Calu3 (cell line): ENCODE measurements at regions not wholly inside any gene's neighbourhood (a gene's known extent, or its start where the extent isn't known, plus 50 kb on each side); places are given as distances from the start of the nearest gene placed in this dataset.

Experiments
- BruUV-seq: library from RNA; stranded (reverse); fragments of 400-500 nt; replicated peaks from 2 replicates; lab custom pipeline; 2021; lab: Mats Ljungman, UMichigan
- CTCF ChIA-PET: fragments of 300-600 bp; sonication (Branson Sonifier 250); formaldehyde crosslinking; loops from one replicate; lab custom pipeline; 2022; ENCODE audit warnings: antibody characterized with exemption; lab: Charles Lee
- DNase-seq: peaks from one replicate; pipeline ENCODE4 v3.0.0; 2022
- H3K27ac Mint-ChIP-seq: one replicate; pipeline ENCODE4 v1.8.0; 2022; ENCODE audit warnings: mixed read lengths; ENCODE audit not compliant: unreplicated experiment
- H3K27me3 Mint-ChIP-seq: one replicate; pipeline ENCODE4 v1.8.0; 2022; ENCODE audit warnings: mixed read lengths; ENCODE audit not compliant: unreplicated experiment
- H3K36me3 Mint-ChIP-seq: one replicate; pipeline ENCODE4 v1.8.0; 2022; ENCODE audit warnings: mild to moderate bottlenecking, moderate library complexity, mixed read lengths; ENCODE audit not compliant: insufficient read depth, unreplicated experiment
- H3K4me1 Mint-ChIP-seq: one replicate; pipeline ENCODE4 v1.8.0; 2022; ENCODE audit warnings: mild to moderate bottlenecking, low read depth, mixed read lengths; ENCODE audit not compliant: unreplicated experiment
- H3K4me3 Mint-ChIP-seq: one replicate; pipeline ENCODE4 v1.8.0; 2022; ENCODE audit warnings: mild to moderate bottlenecking, low read depth, moderate library complexity, mixed read lengths; ENCODE audit not compliant: unreplicated experiment
- H3K9me3 Mint-ChIP-seq: one replicate; pipeline ENCODE4 v1.8.0; 2022; ENCODE audit warnings: low read depth, mixed read lengths; ENCODE audit not compliant: unreplicated experiment
- intact Hi-C: fragments of 100-400 bp; cut with micrococcal nuclease; formaldehyde crosslinking; loops from one replicate; pipeline ENCODE4 v1.10.0; 2022; ENCODE audit not compliant: unreplicated experiment
- TF ChIP-seq, protein P1 (sequence below): fragments of 200-600 bp; IDR thresholded peaks from one replicate; pipeline ENCODE4 v1.8.0; 2022; ENCODE audit warnings: antibody characterized with exemption; ENCODE audit not compliant: unreplicated experiment

DNA sequence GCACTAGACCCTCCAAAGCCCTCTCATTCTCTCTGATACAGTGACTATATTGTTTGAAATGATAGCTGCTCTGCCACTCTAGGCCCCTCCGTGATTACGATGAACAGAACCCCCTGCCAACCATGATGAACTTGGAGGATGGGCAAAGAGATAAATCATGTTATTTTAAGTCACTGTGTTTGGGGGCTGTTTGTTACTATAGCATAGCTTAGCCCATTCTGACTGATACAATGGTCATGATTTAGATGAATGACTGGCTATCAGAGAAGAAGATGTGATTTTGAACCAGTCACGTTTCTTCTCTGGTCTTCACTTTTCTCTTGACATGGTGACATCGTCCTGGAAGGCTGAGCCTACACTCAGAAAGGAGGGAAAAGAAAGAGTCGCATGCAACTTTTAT is 95.4 kb upstream of the HABP2 start:
- Mint-ChIP-seq H3K27me3 (peaks cover 73% of the 10 kb centered on the region), H3K4me3 (no peak overlapping the region), H3K9me3 (no peaks in the 10 kb centered on the region), H3K4me1 (peaks cover 9% of the 10 kb centered on the region), H3K36me3 (peaks cover 6% of the 10 kb centered on the region), H3K27ac (no peak overlapping the region)
- CTCF ChIA-PET = no interaction called here
- BruUV-seq = no TSS peak
- DNase-seq = no peak
- TF ChIP-seq, protein P1, sequence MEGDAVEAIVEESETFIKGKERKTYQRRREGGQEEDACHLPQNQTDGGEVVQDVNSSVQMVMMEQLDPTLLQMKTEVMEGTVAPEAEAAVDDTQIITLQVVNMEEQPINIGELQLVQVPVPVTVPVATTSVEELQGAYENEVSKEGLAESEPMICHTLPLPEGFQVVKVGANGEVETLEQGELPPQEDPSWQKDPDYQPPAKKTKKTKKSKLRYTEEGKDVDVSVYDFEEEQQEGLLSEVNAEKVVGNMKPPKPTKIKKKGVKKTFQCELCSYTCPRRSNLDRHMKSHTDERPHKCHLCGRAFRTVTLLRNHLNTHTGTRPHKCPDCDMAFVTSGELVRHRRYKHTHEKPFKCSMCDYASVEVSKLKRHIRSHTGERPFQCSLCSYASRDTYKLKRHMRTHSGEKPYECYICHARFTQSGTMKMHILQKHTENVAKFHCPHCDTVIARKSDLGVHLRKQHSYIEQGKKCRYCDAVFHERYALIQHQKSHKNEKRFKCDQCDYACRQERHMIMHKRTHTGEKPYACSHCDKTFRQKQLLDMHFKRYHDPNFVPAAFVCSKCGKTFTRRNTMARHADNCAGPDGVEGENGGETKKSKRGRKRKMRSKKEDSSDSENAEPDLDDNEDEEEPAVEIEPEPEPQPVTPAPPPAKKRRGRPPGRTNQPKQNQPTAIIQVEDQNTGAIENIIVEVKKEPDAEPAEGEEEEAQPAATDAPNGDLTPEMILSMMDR = no peak
- intact Hi-C loops = loop anchor here (10.0 kb wide), 1 partner anchor 983 kb away; no protein-coding TSS in a partner anchor

DNA sequence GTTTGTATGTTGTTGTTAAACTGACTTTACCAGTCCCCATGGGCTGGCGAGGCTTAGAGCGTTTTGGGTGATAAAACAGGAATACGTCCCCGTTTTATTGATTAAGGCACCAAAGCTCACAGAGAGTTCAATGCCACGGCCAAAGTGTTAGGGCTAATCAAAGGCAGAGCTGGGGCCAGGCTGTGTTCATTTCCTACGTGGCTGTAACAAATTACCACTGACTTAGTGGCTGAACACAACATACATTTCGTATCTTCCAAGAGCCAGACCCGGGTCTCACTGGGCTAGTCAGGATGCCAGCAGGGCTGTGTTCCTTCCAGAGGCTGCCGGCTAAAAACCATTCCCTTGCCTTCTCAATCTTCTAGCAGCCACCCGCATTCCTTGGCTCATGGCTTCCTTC is 94.4 kb upstream of the HABP2 start:
- DNase-seq = no peak
- intact Hi-C loops = loop anchor here (10.0 kb wide), 1 partner anchor 984 kb away; no protein-coding TSS in a partner anchor

DNA sequence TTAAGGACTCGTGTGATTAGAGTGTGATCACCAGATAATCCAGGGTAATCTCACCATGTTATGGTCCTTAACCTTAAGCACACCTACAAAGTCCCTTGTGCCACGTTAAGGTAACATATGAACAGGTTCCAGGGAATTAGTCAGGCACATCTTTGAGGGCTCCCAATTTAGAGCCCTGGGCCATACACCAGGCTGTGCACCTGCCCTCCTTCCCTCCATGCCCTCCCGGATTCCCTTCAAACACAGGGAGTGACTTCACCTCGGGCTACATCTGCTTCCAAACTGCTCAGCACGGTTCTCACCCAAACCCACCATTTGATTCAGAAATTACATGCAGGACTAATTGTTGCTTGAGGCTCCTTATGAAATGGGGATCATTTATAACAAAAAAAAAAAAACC is 93.9 kb upstream of the HABP2 start:
- no peak for DNase-seq
- CTCF ChIA-PET = no interaction called here
- peaks cover 9% of the 10 kb centered on the region for H3K4me1 Mint-ChIP-seq
- H3K9me3 Mint-ChIP-seq = no peaks in the 10 kb centered on the region
- no TSS peak for BruUV-seq
- H3K27ac Mint-ChIP-seq = no peak overlapping the region
- TF ChIP-seq, protein P1 = no peak
- no peak overlapping the region for H3K4me3 Mint-ChIP-seq
- intact Hi-C loops = loop anchor here (10.0 kb wide), 1 partner anchor 984 kb away; no protein-coding TSS in a partner anchor
- H3K27me3 Mint-ChIP-seq = peaks cover 72% of the 10 kb centered on the region
- peaks cover 6% of the 10 kb centered on the region for H3K36me3 Mint-ChIP-seq

More for the DNA sequence above, 94.4 kb upstream of the HABP2 start:
- H3K4me3 Mint-ChIP-seq = no peak overlapping the region
- CTCF ChIA-PET = no interaction called here
- no peaks in the 10 kb centered on the region for H3K9me3 Mint-ChIP-seq
- TF ChIP-seq, protein P1 = no peak
- H3K27ac Mint-ChIP-seq = no peak overlapping the region
- no TSS peak for BruUV-seq
- peaks cover 72% of the 10 kb centered on the region for H3K27me3 Mint-ChIP-seq
- peaks cover 9% of the 10 kb centered on the region for H3K4me1 Mint-ChIP-seq
- H3K36me3 Mint-ChIP-seq = peaks cover 6% of the 10 kb centered on the region

DNA sequence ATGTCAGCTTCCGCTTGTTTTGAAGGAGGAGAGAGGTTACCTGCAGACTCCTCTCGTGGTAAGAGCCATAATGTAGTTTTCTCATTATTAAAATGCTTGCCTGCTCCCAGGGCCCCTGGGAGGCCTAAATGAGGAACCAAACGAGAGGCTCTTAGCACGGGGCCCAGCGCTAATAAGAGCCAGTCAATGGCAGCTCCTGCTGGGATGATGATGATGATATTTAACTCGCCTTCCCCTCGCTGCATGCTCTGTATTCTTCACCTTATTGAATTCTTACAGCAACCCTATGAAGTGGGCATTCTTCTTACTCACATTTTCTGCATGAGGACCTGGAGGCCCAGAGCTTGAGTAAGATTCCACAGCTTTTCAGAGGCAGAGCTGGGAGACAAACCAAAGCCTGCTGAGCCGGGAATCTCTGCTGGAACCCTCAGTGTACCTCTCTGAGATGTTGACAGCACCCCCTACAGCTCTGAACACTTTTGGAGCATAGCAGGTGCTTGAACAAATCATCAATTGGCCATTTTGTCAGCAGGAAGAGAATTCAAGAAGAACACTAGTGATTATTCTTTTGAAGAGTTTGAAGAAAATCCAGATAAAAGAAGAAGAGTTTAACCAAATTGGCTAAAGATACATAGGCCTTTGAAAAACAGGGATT is 93.1 kb upstream of the HABP2 start:
- H3K4me1 Mint-ChIP-seq = peaks cover 3% of the 10 kb centered on the region
- H3K27ac Mint-ChIP-seq = no peak overlapping the region
- H3K27me3 Mint-ChIP-seq = peaks cover 72% of the 10 kb centered on the region
- CTCF ChIA-PET = no interaction called here
- intact Hi-C loops = loop anchor here (10.0 kb wide), 1 partner anchor 985 kb away; no protein-coding TSS in a partner anchor
- H3K36me3 Mint-ChIP-seq = peaks cover 2% of the 10 kb centered on the region
- H3K4me3 Mint-ChIP-seq = no peak overlapping the region
- no TSS peak for BruUV-seq
- no peaks in the 10 kb centered on the region for H3K9me3 Mint-ChIP-seq
- no peak for DNase-seq
- TF ChIP-seq, protein P1 = no peak
